GM13976 (cell line): ENCODE measurements at regions not wholly inside any gene's neighbourhood (a gene's known extent, or its start where the extent isn't known, plus 50 kb on each side); places are given as distances from the start of the nearest gene placed in this dataset.

ENCODE experiments used
- DNase-seq: peaks from one replicate; pipeline ENCODE4 v3.0.0; 2012; ENCODE audit warnings: low spot score
- in situ Hi-C: fragments of 300-500 bp; cut with MboI; formaldehyde crosslinking; loops from one replicate; pipeline ENCODE4 v1.12.0; 2022; ENCODE audit warnings: low sequenced_read_pairs, mixed read lengths, inconsistent platforms; ENCODE audit not compliant: unreplicated experiment
- TF ChIP-seq, protein P1 (sequence below): IDR thresholded peaks from 2 replicates; pipeline ENCODE4 v1.5.1; 2012; ENCODE audit warnings: borderline replicate concordance, mild to moderate bottlenecking; ENCODE audit not compliant: insufficient read depth; ENCODE audit errors: extremely low read depth, missing control alignments, control extremely low read depth

DNA sequence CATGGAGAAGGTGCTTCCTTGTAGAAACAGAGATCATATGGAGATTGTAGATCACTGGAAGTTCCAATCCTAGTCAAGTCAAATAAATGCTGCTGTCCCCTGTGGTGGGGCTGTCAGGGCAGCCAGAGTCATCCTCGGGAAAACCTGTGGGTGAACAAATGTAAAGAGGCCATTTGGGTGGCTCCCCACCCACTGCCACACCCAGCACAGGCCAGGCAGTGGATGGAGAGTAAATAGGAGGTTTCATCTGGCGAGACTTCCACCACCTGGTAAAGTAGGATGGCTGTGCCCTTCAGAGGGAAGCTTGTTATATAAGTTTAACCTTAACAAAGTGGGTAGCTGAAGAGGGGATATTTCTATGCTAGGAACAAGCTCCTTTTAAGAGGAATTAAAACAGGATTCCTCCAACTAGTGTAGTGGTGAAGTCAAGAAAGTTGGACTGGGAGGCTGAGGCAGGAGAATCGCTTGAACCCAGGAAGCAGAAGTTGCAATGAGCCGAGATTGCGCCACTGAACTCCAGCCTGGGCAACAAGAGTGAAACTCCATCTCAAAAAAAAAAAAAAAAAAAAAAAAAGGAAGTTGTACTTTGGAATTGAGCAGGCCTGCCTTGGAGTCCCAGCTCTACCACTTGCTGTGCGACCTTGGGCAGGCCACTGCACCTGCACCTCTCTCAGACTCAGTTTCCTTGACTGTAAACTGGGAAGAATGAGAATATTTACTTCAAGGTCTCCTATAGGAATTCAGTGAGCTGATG is 273.7 kb downstream of the PTTG2 start:
- no peak for DNase-seq
- TF ChIP-seq, protein P1, sequence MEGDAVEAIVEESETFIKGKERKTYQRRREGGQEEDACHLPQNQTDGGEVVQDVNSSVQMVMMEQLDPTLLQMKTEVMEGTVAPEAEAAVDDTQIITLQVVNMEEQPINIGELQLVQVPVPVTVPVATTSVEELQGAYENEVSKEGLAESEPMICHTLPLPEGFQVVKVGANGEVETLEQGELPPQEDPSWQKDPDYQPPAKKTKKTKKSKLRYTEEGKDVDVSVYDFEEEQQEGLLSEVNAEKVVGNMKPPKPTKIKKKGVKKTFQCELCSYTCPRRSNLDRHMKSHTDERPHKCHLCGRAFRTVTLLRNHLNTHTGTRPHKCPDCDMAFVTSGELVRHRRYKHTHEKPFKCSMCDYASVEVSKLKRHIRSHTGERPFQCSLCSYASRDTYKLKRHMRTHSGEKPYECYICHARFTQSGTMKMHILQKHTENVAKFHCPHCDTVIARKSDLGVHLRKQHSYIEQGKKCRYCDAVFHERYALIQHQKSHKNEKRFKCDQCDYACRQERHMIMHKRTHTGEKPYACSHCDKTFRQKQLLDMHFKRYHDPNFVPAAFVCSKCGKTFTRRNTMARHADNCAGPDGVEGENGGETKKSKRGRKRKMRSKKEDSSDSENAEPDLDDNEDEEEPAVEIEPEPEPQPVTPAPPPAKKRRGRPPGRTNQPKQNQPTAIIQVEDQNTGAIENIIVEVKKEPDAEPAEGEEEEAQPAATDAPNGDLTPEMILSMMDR = no peak
- in situ Hi-C loops = no loop called here

DNA sequence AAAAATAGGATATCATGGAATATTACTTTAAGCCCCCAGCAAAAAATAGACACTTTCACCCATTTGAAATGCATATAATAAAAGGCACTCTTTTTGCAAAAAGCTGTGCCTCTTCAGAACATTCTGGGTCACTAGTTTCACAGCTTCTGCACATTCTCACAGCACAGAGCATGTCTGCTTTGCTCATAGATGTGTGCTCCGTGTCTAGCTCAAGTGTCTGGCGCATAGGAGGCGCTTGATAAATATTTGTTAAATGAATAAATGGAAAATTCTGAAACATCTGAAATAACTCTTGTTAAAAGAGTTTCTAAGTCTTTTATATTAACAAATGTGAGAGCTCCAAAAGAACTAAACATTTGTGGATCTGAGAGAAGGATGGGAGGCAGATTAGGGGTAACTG is 275.2 kb downstream of the PTTG2 start:
- TF ChIP-seq, protein P1 = no peak
- in situ Hi-C loops = no loop called here

DNA sequence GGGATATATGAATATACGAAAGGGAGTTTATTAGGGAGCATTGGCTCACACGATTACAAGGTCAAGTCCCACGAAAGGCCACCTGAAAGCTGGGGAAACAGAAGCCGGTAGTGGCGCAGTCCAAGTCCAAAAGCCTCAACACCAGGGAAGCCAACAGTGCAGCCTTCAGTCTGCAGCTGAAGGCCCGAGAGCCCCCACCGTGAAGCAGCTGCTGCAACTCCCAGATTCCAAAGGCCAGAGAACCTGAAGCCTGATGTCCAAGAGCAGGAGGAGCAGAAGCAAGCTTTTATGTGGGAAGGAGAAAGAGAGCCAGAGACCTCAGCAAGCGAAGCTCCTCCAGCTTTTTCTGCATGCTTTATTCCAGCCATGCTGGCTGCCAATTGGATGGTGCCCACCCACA is 275.8 kb downstream of the PTTG2 start:
- no peak for DNase-seq
- TF ChIP-seq, protein P1 = no peak
- in situ Hi-C loops = no loop called here

More for the DNA sequence above, 275.2 kb downstream of the PTTG2 start:
- no peak for DNase-seq

DNA sequence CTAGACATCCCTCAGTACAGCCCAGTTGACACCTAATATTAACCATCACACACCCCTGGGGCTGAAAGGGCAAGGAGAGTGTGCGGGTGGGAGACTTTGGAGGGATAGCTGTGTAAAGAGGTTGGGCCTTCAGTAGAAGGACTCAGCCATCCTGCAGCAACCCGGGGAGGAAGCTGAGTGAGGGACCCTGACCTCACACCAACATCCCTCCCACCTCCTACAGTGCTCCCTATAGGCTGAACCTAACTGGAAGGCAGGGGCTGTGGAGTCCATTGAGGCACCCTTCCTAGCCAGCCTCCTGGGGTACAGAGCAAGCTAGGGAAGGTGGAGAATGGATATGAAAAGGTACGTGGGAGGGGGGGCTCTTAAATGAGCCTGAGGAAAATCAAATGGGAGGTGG is 276.3 kb downstream of the PTTG2 start:
- TF ChIP-seq, protein P1 = no peak
- no peak for DNase-seq
- in situ Hi-C loops = no loop called here

DNA sequence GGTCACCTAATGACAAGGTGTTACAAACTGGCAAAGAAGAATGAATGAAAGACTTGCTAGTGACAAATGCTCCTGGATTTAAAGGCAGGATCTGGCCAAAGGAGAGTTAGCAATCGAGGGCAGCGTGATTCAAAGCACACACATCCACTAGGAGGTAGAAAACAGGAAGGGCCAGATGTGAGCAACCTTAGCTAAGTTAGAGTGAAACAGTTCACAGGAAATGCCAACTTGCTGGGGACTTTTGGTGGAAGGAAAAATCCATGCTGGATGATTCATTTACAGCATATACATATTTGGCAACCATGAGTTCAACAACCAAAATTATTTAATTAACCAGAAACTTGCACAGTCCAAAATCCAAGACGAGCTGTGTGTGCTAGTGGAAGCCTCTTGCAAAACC is 276.9 kb downstream of the PTTG2 start:
- no peak for DNase-seq
- in situ Hi-C loops = no loop called here
- TF ChIP-seq, protein P1 = no peak

DNA sequence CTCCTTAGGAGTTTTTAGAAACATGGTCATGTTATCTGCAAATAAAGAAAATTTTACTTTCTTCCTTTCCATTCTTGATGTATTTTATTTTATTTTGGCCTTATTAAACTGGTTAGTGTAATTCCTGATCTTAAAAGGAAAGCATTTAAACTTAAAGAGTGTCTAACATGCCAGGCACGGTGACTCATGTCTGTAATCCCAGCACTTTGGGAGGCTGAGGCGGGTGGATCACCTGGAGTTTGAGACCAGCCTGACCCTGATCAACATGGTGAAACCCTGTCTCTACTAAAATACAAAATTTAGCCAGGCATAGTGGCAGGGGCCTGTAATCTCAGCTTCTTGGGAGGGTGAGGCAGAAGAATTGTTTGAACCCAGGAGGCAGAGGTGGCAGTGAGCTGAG is 281.3 kb downstream of the PTTG2 start:
- in situ Hi-C loops = no loop called here
- no peak for DNase-seq
- TF ChIP-seq, protein P1 = no peak
